PC-9 (cell line): ENCODE measurements at regions not wholly inside any gene's neighbourhood (a gene's known extent, or its start where the extent isn't known, plus 50 kb on each side); places are given as distances from the start of the nearest gene placed in this dataset.
"Not testable (repeated sequence)": the region's sequence is repeated elsewhere in the genome, so short reads cannot be mapped to it uniquely, and the experiment has no call there.

Experiments used
- BruUV-seq: library from RNA; stranded (reverse); fragments of 400-500 nt; replicated peaks from 2 replicates; lab custom pipeline; 2021; lab: Mats Ljungman, UMichigan
- CTCF ChIA-PET: fragments of 300-600 bp; sonication (Branson Sonifier 250); formaldehyde crosslinking; loops from one replicate; lab custom pipeline; 2022; ENCODE audit warnings: antibody characterized with exemption; lab: Charles Lee
- POLR2A ChIA-PET: fragments of 300-600 bp; sonication (Branson Sonifier 250); formaldehyde crosslinking; loops from one replicate; lab custom pipeline; 2022; ENCODE audit warnings: antibody characterized with exemption; ENCODE audit not compliant: unreplicated experiment; lab: Charles Lee
- DNase-seq, 2 experiments: peaks; one replicate each; pipeline versions ENCODE4 v3.0.0 to v3.0.0-alpha.2; 2015 to 2022; ENCODE audit warnings: mixed read lengths in 1 of 2
- H2AFZ ChIP-seq: fragments of 200-600 bp; sonication (generic); 2 replicates; pipeline ENCODE4 v1.8.1; 2017; ENCODE audit warnings: antibody characterized with exemption
- H3F3A ChIP-seq: fragments of 200-600 bp; sonication (generic); 2 replicates; pipeline ENCODE4 v1.8.1; 2017; ENCODE audit warnings: antibody characterized with exemption, mild to moderate bottlenecking, low read depth; ENCODE audit not compliant: insufficient read depth
- H3K27ac ChIP-seq: fragments of 200-600 bp; sonication (generic); 2 replicates; pipeline ENCODE4 v1.6.1; 2016; ENCODE audit warnings: mixed run types
- H3K27me3 ChIP-seq: fragments of 200-600 bp; sonication (generic); 2 replicates; pipeline ENCODE4 v1.6.1; 2016; ENCODE audit warnings: low read depth, mixed run types; ENCODE audit not compliant: insufficient read depth
- H3K36me3 ChIP-seq: fragments of 200-600 bp; sonication (generic); 2 replicates; pipeline ENCODE4 v1.6.1; 2016; ENCODE audit warnings: low read depth, mixed run types
- H3K4me1 ChIP-seq: fragments of 200-600 bp; sonication (generic); replicated peaks from 2 replicates; pipeline ENCODE4 v1.6.1; 2016; ENCODE audit warnings: mixed run types; ENCODE audit not compliant: insufficient read depth
- H3K4me2 ChIP-seq: fragments of 200-600 bp; sonication (generic); 2 replicates; pipeline ENCODE4 v1.6.1; 2017; ENCODE audit warnings: mixed run types
- H3K4me3 ChIP-seq: fragments of 200-600 bp; sonication (generic); 2 replicates; pipeline ENCODE4 v1.6.1; 2016; ENCODE audit warnings: mixed run types
- H3K79me2 ChIP-seq: fragments of 200-600 bp; sonication (generic); 2 replicates; pipeline ENCODE4 v1.6.1; 2017; ENCODE audit warnings: low read depth, mixed run types
- H3K9me2 ChIP-seq: fragments of 200-600 bp; sonication (generic); 2 replicates; pipeline ENCODE4 v1.8.1; 2017; ENCODE audit warnings: mild to moderate bottlenecking; ENCODE audit not compliant: insufficient read depth
- H3K9me3 ChIP-seq: fragments of 200-600 bp; sonication (generic); 2 replicates; pipeline ENCODE4 v1.8.1; 2016; ENCODE audit warnings: low read depth; ENCODE audit not compliant: insufficient read depth
- H4K20me1 ChIP-seq: fragments of 200-600 bp; sonication (generic); 2 replicates; pipeline ENCODE4 v1.8.1; 2017; ENCODE audit not compliant: insufficient read depth
- CTCF ChIP-seq: fragments of 200-600 bp; sonication (generic); conservative IDR thresholded peaks from 2 replicates; pipeline ENCODE4 v1.6.1; 2017; ENCODE audit warnings: mixed run types, antibody characterized with exemption, mild to moderate bottlenecking, moderate library complexity
- EZH2 ChIP-seq: fragments of 200-600 bp; sonication (generic); IDR thresholded peaks from 2 replicates; pipeline ENCODE4 v1.8.0; 2017; ENCODE audit warnings: antibody characterized with exemption, low read depth
- intact Hi-C: fragments of 100-400 bp; cut with micrococcal nuclease; formaldehyde crosslinking; loops from one replicate; pipeline ENCODE4 v1.10.0; 2022; ENCODE audit not compliant: unreplicated experiment

- peaks cover 57% of the 10 kb centered on the region for H3K27me3 ChIP-seq
- no peaks in the 10 kb centered on the region for H3F3A ChIP-seq
- H3K4me2 ChIP-seq = no peak overlapping the region
- no peak overlapping the region for H3K27ac ChIP-seq
- no TSS peak for BruUV-seq
- no peak overlapping the region for H3K4me3 ChIP-seq
- no peaks in the 10 kb centered on the region for H3K79me2 ChIP-seq
- no peaks in the 10 kb centered on the region for H3K36me3 ChIP-seq
- H2AFZ ChIP-seq = no peak overlapping the region
- no peaks in the 10 kb centered on the region for H3K4me1 ChIP-seq
- H3K9me3 ChIP-seq = no peaks in the 10 kb centered on the region
- ChIA-PET POLR2A (no interaction called here), CTCF (no interaction called here)
- TF ChIP-seq EZH2 = no peak
- no peak for TF ChIP-seq CTCF
- no peaks in the 10 kb centered on the region for H4K20me1 ChIP-seq
- no peaks in the 10 kb centered on the region for H3K9me2 ChIP-seq
- no peak for DNase-seq
- intact Hi-C loops = no loop called here
Observed at GRCh38 chr12:131471946-131472732, 238.8 kb upstream of the SFSWAP start.

GRCh38 chr12:131473261-131473660 is 237.6 kb upstream of the SFSWAP start:
- TF ChIP-seq CTCF (no peak), EZH2 (no peak)
- intact Hi-C loops = no loop called here
- no TSS peak for BruUV-seq
- no peaks in the 10 kb centered on the region for H3K4me1 ChIP-seq
- no peak overlapping the region for H3K27ac ChIP-seq
- H3F3A ChIP-seq = no peaks in the 10 kb centered on the region
- H3K9me2 ChIP-seq = no peaks in the 10 kb centered on the region
- peaks cover 46% of the 10 kb centered on the region for H3K27me3 ChIP-seq
- H4K20me1 ChIP-seq = no peaks in the 10 kb centered on the region
- H3K9me3 ChIP-seq = no peaks in the 10 kb centered on the region
- H3K79me2 ChIP-seq = no peaks in the 10 kb centered on the region
- ChIA-PET POLR2A (no interaction called here), CTCF (no interaction called here)
- no peak overlapping the region for H3K4me2 ChIP-seq
- no peaks in the 10 kb centered on the region for H3K36me3 ChIP-seq
- DNase-seq = no peak
- H2AFZ ChIP-seq = no peak overlapping the region
- no peak overlapping the region for H3K4me3 ChIP-seq

GRCh38 chr12:131473741-131474709 is 236.9 kb upstream of the SFSWAP start:
- DNase-seq = no peak
- Histone ChIP-seq H4K20me1 (no peaks in the 10 kb centered on the region), H2AFZ (no peak overlapping the region), H3K9me2 (no peaks in the 10 kb centered on the region), H3K4me1 (no peaks in the 10 kb centered on the region), H3K9me3 (no peaks in the 10 kb centered on the region), H3F3A (no peaks in the 10 kb centered on the region), H3K4me3 (no peak overlapping the region), H3K4me2 (no peak overlapping the region), H3K27me3 (peaks cover 42% of the 10 kb centered on the region), H3K36me3 (no peaks in the 10 kb centered on the region), H3K27ac (no peak overlapping the region), H3K79me2 (no peaks in the 10 kb centered on the region)
- intact Hi-C loops = no loop called here
- ChIA-PET POLR2A (no interaction called here), CTCF (no interaction called here)
- no TSS peak for BruUV-seq
- TF ChIP-seq CTCF (no peak), EZH2 (no peak)

GRCh38 chr12:131475012-131475411 is 235.9 kb upstream of the SFSWAP start:
- BruUV-seq = not testable (repeated sequence)

More at GRCh38 chr12:131475012-131475411, 235.9 kb upstream of the SFSWAP start:
- H3K27me3 ChIP-seq = peaks cover 50% of the 10 kb centered on the region
- H3K4me1 ChIP-seq, H3K27ac ChIP-seq, H3K9me3 ChIP-seq, H4K20me1 ChIP-seq, DNase-seq, H3K36me3 ChIP-seq, H3K9me2 ChIP-seq, intact Hi-C loops, POLR2A ChIA-PET, H3K79me2 ChIP-seq, H3K4me2 ChIP-seq, CTCF ChIA-PET, H3F3A ChIP-seq, H3K4me3 ChIP-seq, H2AFZ ChIP-seq: not testable (repeated sequence)
